H1 (cell line): ENCODE measurements at regions not wholly inside any gene's neighbourhood (a gene's known extent, or its start where the extent isn't known, plus 50 kb on each side); places are given as distances from the start of the nearest gene placed in this dataset.

Source experiments
- ASH2L ChIP-seq: fragments of 200-600, 300-600 bp; sonication (generic); IDR thresholded peaks from one replicate; pipeline ENCODE4 v1.7.1; 2017; ENCODE audit warnings: low read length
- BACH1 ChIP-seq: IDR thresholded peaks from 2 replicates; pipeline ENCODE4 v1.6.1; 2012; ENCODE audit warnings: low read length, improper control_type of control experiment
- CHD2 ChIP-seq: IDR thresholded peaks from 2 replicates; pipeline ENCODE4 v1.6.1; 2012; ENCODE audit warnings: low read length, improper control_type of control experiment
- CREB1 ChIP-seq: IDR thresholded peaks from 2 replicates; pipeline ENCODE4 v1.6.1; 2012; ENCODE audit warnings: inconsistent platforms
- JUND ChIP-seq: IDR thresholded peaks from 2 replicates; pipeline ENCODE4 v1.6.1; 2011; ENCODE audit warnings: mild to moderate bottlenecking, improper control_type of control experiment, low read length
- KDM5A ChIP-seq: fragments of 200-600 bp; IDR thresholded peaks from 2 replicates; pipeline ENCODE4 v1.7.1; 2012; ENCODE audit warnings: mild to moderate bottlenecking, low read length, inconsistent platforms, mixed read lengths
- SIRT6 ChIP-seq: IDR thresholded peaks from one replicate; pipeline ENCODE4 v1.7.1; 2012; ENCODE audit warnings: low read length, inconsistent platforms
- TAF1 ChIP-seq: IDR thresholded peaks from 2 replicates; pipeline ENCODE4 v1.6.1; 2011; ENCODE audit warnings: mild to moderate bottlenecking, low read depth, low read length
- TEAD4 ChIP-seq: IDR thresholded peaks from 2 replicates; pipeline ENCODE4 v1.6.1; 2012; ENCODE audit warnings: low read depth, low read length, inconsistent platforms, mixed read lengths

GRCh38 chr16:35562919-35563318 is 2103.5 kb downstream of the TP53TG3F start (continued):
- TF ChIP-seq ASH2L (no peak), CHD2 (no peak), TAF1 (no peak), TEAD4 (no peak), JUND (no peak), CREB1 (no peak), KDM5A (no peak), BACH1 (no peak), SIRT6 (no peak)
